OCI-LY1 (cell line): ENCODE measurements at regions not wholly inside any gene's neighbourhood (a gene's known extent, or its start where the extent isn't known, plus 50 kb on each side); places are given as distances from the start of the nearest gene placed in this dataset.

Source experiments
- CTCF ChIP-seq: fragments of 200-600 bp; sonication (generic), shearing (Covaris generic); IDR thresholded peaks from 2 replicates; pipeline ENCODE4 v1.5.1; 2017; ENCODE audit warnings: mild to moderate bottlenecking, antibody characterized with exemption, low read length, moderate library complexity, mixed read lengths
- EZH2 ChIP-seq: fragments of 200-600 bp; sonication (generic), shearing (Covaris generic); IDR thresholded peaks from 2 replicates; pipeline ENCODE4 v1.8.0; 2017; ENCODE audit warnings: borderline replicate concordance, mixed run types, mild to moderate bottlenecking, antibody characterized with exemption, low read length, moderate library complexity, mixed read lengths

- TF ChIP-seq CTCF (no peak), EZH2 (no peak)
Observed at GRCh38 chr2:237236188-237236587, 150.5 kb downstream of the COPS8 start.
